ENCODE measurements at regions not wholly inside any gene's neighbourhood (a gene's known extent, or its start where the extent isn't known, plus 50 kb on each side); places are given as distances from the start of the nearest gene placed in this dataset.

DNA sequence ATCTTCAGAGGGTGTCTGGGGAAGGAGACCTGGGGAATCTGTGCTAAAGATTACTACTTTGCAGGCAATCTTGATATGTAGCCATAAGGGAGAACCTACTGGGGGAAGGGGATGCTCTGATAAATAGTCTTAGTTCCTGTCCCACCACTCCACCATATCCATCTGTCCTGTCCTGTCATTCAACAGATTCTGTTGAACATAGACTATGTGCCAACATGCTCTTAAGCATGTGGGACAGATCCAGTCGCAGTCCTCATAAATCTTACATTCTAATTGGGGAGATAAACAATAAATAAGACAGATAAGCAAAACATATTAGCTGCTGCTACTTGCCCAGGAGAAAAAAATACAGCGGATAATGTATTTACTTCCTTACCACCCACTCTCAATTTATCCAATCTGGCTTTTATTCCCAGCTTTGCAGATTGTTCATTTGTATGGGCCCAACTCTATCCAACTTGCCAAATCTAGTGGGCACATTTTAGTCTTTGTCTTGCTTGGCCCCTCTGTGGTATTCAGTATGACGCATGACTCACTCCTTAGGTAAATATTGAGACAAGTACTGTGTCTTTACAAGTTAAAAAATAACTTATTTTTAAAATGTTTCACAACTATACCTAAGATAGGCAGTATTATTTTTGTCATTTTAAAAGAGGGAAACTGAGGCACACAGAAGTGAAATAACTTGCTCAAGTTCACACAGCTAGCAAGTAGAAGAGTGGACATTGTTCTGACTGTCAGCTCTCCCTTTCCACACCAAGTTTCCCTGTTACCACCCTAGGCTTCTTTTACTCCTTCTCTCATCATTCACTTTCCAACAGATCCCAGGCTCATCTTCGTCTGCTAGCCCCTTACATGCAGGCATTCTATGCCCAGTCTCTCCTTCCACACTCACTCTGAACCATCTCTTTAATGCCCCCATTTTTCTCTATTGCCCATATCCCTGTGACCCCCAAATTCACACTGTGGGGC lies 133.6 kb upstream of the SESN3 start:
- FAIRE-seq (no peak), DNase-seq (ENCODE audit: insufficient read length, low spot score) (no peak)

DNA sequence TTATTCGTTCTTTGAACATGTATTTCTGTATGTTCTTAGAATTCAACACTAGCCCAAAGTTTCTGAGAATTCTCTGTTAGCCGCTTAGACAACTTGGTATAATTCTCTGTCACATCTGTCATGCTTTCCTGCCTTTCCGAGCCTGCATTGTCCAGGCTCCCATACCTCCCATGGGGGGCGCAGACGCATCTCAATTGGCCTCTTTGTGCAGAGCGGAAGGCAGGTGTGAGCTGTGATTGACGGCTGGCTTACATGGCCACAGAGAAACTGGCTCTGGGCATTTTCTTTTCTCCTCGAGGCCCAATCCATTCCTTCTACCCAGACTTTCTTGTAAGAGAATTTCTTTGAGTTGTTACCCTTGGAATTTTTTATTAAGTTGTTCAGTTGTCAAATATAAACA lies 132.7 kb upstream of the SESN3 start:
- no peak for FAIRE-seq
- DNase-seq (ENCODE audit: insufficient read length, low spot score), result no peak

DNA sequence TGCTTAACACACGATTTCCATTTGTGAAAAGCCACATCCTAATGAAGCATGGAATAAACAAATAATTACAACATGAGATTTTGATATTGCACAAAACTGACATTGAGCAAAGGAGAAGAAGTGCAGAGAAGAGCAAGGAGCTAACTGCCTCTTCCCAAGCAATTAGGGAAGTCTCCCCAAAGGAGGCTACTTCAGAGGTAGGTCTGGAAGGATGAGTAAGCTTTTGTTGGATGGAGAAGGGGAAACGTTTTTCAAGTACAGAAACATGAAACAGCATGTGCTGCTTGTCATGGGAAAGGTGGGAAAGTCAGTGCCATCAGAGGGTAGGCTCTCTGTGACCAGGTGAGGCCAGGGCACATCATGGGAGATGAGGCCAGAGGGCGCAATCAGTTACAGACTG lies 132.2 kb upstream of the SESN3 start:
- FAIRE-seq, result no peak
- DNase-seq (ENCODE audit: insufficient read length, low spot score), result no peak

DNA sequence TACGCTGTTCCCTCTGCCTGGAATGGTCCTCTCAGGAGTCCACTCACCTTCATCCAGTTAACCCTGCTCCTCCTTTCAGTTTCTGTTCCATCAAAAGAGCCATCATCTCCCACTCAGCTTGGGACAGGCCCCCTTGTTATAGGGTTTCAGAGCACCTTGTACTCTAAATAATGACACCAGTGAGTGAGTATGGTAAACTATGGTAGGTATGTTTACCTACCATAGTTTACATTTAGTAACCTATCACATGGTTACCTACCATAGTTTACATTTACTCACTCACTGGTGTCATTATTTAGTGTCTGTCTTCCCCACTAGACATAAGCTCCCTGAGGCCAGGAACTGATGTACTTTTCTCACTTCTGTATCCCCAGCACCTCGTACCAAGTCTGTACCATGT lies 130.2 kb upstream of the SESN3 start:
- DNase-seq (ENCODE audit: insufficient read length, low spot score) (no peak), FAIRE-seq (no peak)

DNA sequence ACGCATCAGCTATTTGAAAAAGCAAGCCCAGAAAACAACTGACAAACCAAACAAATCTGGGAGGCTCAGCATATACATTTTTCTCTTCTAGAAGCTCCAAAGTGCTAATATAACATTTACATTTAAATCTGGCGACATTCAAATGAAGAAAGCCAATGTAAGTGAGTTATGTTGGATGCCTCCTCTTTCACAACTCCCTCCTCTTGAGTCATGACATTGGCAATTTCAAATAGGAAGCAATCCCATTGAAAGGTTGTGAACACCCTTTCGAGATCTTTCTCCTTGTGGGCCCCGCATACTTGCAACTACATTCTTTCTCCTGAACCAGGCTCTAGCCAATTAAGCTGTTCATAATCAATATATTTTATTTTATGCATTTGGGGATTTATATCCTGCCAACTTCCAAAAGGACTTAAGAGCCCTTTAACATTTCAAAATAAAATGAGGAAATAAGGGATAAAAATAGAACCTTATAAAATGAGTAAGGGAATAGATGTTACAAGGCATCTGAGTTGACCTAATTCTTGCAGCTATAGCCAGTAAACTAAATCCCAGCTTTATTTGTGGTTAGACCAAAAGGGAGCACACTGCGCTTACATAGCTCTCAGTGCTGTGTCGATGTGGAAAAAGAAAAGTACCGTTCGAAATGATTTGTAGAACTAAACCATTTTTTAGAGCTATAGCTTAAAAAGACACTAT lies 129.5 kb upstream of the SESN3 start:
- DNase-seq (ENCODE audit: insufficient read length, low spot score) (no peak), FAIRE-seq (no peak)

DNA sequence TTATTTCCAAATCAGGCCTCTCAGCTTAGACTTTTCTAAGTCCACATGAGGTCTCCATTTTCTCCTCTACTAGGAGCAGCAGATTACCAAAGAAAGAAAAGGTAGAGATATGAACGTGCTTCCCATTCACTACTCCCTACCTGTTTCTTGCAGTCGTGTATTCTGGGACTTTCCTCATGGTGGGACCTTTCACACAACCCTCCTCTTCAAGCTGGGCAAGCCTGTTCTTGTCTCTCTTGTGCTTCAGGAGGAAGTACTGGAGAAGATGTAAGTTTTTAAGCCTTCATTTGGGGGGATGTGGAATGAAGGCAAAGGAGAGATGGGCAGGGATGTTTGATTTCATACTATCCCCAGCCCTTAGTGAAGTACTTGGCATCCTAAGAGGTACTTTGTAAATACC lies 128.8 kb upstream of the SESN3 start:
- DNase-seq (ENCODE audit: insufficient read length, low spot score) (no peak), FAIRE-seq (no peak)

DNA sequence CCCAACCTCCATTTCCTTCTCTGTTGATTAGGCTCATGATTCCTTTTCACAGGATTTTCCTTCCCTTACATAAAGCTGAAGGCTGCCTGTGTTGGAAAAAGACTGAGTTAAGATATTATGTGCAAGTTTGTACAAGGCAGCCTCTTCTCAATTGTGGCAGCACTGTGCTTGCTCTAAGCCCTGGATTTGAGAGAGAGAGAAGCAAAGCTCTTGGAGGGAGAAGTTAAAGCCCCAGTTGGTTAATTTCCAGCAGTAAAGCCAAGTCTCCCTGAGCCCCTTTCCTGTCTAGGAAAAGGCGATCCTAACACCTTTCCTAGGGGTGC lies 128.3 kb upstream of the SESN3 start:
- DNase-seq (ENCODE audit: insufficient read length, low spot score) (no peak), FAIRE-seq (no peak)

DNA sequence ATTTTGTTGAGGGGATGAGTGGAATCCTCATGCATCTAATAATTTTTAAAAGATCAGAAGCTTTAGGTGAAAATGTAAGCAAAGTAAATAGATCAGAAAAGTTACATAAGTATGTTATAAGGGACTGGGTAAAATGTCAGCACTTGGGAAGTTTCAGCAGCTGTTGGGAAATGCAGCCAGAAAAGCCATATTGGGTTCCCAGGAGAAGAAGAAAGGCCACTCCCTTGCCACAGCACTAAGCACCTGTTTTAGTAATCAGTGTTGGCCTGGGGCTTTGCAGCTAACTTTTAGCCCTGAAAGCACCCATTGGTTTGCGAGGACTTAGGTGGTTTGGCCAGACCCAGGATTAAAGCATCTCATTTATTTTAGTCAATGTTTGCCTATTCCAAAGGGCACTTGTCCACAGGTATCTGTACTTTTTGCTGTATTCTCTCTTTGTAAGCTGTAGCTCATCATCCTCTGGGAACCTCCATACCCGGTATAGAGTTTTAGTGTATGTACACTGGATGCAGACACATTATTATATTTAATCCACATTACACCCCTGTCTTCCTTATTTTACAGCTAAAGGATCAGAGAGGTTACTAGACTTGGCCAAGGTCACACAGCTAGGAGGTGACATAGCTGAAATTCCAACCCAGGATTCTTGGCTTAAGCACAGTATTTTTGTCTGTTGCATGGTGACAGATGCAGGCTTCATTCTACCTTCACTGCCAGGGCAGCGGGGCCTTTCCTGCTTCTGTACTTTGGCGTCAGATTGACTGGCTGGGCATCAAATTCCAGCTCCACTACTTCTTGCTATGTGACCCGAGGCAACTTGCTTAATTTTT lies 127.7 kb upstream of the SESN3 start:
- DNase-seq (ENCODE audit: insufficient read length, low spot score), result no peak
- no peak for FAIRE-seq

DNA sequence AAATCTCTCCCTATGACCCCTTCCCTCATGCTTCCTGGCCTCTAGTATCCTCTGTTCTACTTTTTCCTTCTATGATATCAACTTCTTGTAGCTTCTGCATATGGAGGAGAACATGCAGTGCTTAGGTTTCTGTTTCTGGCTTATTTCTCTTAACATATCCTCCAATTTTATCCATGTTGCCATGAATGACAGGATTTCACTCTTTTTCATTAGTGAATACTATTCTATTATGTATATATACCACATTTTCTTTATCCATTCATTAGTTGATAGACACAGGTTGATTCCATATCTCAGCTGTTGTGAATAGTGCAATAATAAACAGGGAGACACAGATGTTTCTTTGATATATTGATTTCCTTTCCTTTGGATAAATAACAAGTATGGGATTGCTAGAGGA lies 123.3 kb upstream of the SESN3 start:
- DNase-seq (ENCODE audit: insufficient read length, low spot score) (no peak), FAIRE-seq (no peak)

DNA sequence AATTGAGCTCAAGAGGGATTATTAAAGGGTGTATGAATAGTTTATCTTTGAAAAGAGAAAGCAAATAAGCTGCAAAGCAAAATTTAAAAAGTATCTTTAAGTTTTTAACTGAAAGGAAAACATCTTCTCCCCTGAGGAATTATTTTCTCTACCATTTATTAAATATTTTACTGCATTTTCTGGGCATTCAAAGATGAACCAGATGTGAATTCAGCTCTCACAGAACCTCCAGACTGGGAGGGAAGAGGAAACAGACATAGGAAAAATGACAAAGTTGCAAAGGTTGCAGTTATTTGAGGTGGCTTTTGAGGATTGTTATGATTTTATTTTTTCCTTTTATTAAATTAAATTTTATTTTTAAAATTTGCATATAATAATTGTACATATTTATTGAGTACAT lies 122.7 kb upstream of the SESN3 start:
- no peak for FAIRE-seq
- no peak for DNase-seq (ENCODE audit: insufficient read length, low spot score)

DNA sequence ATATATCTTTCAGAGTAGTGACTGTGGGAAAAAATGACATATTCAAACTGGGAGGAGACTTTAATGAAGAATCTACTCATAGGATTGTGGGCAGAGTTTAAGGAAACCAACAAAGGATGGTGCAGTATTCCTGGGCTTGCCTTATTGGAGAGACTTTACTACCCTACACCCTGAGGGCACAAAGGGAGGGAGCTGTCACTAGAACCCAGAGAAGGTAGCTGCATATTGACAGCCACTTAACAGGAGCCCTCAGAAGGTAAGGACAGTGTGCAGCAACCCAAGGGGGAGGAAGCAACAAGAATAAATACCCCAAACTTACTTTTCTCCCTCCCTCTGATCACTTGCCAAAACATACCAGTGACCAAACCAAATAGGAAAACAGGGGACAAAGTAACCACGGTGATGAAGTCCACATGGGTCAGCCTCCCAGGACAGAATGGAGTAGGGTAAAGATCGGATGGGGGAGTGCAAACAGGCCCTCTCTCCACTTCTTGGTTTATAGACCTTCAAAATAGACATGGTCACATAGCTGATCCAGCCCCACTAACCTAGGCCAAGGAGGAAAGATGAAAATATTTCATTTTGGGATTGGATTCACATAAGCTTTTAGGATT lies 121.8 kb upstream of the SESN3 start:
- FAIRE-seq (no peak), DNase-seq (ENCODE audit: insufficient read length, low spot score) (no peak)

DNA sequence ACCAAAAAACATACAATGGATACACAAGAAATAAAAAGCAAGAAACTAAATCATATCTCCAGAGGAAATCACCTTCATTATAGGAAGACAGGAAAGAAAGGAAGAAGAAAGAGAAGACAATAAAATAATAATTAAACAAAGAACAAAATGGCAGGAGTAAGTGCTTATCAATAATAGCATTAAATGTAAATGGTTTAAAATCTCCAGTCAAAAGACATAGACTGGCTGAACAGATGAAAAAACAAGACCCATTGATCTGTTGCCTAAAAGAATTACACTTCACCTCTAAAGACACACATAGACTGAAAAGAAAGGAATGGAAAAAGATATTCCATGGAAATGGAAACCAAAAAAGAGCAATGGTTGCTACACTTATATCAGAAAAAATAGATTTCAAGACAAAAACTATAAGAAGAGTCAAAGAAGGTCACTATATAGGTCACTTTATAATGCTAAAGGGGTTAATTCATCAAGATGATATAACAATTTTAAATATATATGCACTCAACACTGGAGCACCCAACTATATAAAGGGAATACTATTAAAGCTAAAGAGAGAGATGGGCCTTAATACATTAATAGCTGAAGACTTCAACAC lies 118.4 kb upstream of the SESN3 start:
- DNase-seq (ENCODE audit: insufficient read length, low spot score) (no peak), FAIRE-seq (no peak)

DNA sequence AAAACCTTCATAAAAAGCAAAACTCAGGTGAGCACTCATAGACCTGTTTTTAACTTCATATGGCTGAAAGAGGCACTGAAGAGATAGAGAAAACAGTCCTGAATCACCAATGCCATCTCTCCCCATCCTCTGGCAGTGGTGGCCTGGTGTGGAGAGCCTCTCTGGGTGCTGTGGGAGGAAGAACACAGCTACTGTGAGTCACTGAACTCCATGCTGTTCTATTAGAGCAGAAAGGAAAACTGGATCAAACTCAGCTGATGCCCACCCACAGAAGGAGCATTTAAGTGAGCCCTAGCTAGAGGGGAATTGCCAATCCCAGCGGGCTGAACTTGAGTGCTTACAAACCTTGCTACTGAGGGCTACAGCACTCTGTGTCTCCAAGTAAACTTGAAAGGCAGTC lies 115.3 kb upstream of the SESN3 start:
- no peak for FAIRE-seq

DNA sequence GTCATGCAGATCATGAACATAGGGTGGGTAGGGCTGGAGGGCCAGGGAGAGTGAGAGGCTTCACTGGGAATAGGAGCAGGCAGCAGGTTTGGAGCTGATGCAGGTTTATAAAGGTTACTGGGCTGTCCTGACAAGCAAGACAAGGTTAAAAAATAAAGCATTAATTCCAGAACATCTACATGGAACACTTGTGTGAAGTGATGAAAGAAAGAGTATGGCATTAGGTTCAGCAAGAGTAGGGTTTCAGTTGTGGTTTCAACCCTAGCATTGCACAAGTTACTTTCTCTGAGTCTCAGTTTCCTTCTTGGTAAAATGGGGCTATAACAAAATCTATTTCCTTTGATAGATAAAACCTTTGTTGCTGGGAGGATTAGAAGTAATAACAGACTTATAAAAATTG lies 114.6 kb upstream of the SESN3 start:
- FAIRE-seq (no peak), DNase-seq (ENCODE audit: insufficient read length, low spot score) (no peak)

More for the DNA sequence above, 115.3 kb upstream of the SESN3 start:
- no peak for DNase-seq (ENCODE audit: insufficient read length, low spot score)

DNA sequence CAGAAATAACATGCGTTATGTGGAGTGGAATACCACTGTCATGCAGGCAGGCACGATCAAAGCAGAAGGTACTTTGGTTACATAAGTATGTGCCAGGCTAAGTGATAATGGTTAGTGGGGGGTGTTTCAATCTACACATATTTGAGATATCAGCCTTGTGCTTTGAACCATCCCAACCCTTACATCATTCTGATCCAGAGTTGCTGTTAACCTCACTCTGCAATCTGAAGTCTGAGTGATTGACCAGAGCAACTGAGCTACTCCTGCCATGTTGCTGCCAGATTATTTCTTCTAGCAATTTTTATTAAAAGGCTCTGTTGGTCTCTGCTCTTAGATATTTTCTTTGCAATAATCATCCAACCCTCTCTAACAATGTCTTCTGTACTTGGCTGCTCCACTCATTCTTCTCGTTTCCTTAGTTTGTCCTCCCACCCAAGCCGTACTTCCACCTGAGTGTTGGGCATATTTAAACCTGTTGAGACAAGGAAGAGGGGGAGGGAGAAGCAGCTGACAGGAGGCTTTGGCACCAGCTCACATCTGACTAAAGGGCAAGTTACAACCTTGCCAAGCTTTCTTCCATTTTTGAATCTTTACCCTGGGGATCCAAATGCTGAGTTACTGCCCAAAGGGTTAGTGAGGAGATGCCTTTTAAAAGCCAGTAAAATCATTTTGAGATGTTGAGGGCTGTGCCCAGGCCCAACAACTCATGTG lies 114.1 kb upstream of the SESN3 start:
- DNase-seq (ENCODE audit: insufficient read length, low spot score) (no peak), FAIRE-seq (no peak)

DNA sequence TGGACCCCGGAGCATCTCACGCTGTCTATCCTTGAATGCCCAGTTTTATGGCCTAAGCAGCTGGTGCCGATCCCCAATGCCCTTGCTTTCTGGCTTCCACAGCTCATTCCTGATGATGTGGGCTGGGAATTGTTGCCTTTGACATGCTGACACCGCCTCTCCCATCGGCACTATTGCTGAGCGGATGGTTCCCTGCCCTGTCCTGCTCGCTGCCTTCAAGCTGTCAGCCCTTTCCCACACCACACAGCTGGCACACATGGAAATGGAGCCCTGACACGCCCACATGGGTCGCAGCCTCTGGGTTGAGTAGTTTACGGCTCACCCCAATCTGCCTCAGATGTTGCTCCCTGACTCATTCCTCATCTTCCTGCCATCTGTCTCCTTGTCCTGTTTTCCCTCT lies 110.2 kb upstream of the SESN3 start:
- FAIRE-seq (no peak), DNase-seq (ENCODE audit: insufficient read length, low spot score) (no peak)

DNA sequence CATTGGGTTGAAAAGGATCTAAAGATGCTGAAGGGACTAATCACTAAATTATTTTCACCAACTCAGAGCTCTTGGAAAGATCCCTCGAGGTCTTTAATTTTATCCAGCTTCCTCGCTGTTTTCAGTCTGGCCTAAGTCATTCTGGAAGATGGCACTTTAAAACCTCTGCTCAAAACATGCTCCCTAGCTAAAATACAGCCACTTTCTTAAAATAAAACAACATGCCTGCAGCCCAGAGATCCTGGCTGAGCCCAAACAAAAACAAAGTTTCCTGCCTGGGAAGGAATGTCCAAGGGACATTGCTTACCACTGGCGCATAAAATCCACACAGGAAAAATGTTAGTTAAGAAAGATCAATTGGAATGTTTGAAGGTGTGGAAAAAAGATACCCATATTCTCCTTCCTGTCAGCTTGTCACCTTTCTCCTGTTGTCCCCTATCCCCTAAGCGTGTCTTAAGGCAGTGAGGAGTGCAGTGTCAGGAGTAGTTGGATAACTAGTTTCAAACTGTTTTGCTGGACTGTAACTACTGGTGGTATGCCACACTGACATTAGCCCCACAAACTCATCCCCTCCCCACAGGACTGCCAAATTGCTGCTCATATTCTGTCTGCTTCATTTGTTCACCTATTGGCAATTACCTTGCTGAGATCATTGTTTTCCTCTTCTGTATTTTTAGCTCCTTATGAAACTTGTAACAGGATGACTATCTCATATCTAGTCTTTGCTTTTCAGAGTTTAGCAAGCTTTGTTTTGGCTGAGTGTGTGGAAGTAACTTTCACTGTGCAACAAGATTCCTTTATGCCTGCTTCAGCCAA lies 108.3 kb upstream of the SESN3 start:
- no peak for DNase-seq (ENCODE audit: insufficient read length, low spot score)
- FAIRE-seq, result no peak

DNA sequence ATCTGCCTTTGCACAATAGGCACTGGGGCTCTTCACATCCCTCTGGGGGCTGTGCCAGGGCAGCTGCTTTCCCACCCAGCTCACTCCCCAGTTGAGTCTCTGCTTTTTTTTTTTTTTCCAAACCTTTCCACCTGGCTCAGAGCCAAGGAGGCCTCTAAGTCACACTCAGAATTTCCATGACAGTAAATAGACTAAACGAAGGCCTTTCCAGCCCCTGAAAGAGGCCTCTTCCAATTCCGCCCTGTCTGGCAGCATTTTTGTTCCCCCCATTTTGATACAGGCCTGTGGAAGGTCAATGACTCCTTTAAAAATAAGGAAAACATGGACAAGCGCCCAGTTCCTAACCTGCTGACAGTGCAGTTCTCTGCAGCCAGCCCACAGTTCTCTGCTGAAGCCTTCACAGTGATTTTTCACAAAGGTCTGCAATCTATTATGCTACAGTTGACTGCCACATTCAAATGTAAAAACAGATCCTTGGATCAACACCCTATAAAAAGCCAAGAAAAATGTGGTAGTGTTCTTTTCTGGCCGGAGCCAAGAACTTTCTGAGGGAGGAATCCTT lies 107.5 kb upstream of the SESN3 start:
- no peak for DNase-seq (ENCODE audit: insufficient read length, low spot score)

DNA sequence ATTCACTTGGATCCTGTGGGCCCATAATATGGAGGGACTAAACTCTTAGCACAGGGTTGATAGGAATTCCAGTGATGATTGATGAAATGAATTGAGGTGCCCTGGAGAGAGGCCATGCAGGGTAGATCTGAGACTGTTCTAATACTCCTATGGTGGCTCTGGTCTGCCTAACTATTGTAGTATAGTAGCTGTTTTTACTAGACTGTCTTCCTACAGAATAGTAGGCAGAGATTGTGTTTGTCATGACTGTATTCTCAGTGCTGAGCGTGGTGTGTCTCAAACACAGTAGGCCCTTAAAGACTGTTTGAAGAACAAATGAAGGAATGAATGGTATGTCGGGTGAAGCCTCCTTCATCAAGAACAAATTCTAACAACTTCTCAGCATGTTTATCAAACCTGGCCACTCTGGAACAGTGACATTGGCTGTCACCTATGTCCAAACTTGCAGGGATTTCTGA lies 107.0 kb upstream of the SESN3 start:
- DNase-seq (ENCODE audit: insufficient read length, low spot score), result no peak
- no peak for FAIRE-seq

More for the DNA sequence above, 107.5 kb upstream of the SESN3 start:
- no peak for FAIRE-seq
